Trophoblast cell (in vitro differentiated cells and primary cell): ENCODE measurements at regions not wholly inside any gene's neighbourhood (a gene's known extent, or its start where the extent isn't known, plus 50 kb on each side); places are given as distances from the start of the nearest gene placed in this dataset.

Source experiments
- DNase-seq, 2 donors: peaks; one replicate each; pipeline ENCODE4 v3.0.0-alpha.2; 2016
- H2AFZ ChIP-seq: 2 replicates; pipeline ENCODE4 v1.6.1; 2013; ENCODE audit warnings: low read length, moderate library complexity, mild to moderate bottlenecking; ENCODE audit not compliant: insufficient read depth, poor library complexity
- H2AK5ac ChIP-seq: 2 replicates; pipeline ENCODE4 v1.6.1; 2013; ENCODE audit warnings: mild to moderate bottlenecking, low read length
- H2BK120ac ChIP-seq: 2 replicates; pipeline ENCODE4 v1.6.1; 2013; ENCODE audit warnings: low read length, mild to moderate bottlenecking, moderate library complexity; ENCODE audit not compliant: insufficient read depth, poor library complexity
- H2BK12ac ChIP-seq: 2 replicates; pipeline ENCODE4 v1.6.1; 2013; ENCODE audit warnings: mild to moderate bottlenecking, low read length, moderate library complexity
- H2BK5ac ChIP-seq: 2 replicates; pipeline ENCODE4 v1.6.1; 2013; ENCODE audit warnings: low read length, low read depth, moderate library complexity, mild to moderate bottlenecking; ENCODE audit not compliant: poor library complexity
- H3K14ac ChIP-seq: 2 replicates; pipeline ENCODE4 v1.6.1; 2013; ENCODE audit warnings: mild to moderate bottlenecking, low read length
- H3K18ac ChIP-seq: 2 replicates; pipeline ENCODE4 v1.6.1; 2013; ENCODE audit warnings: mild to moderate bottlenecking, low read length
- H3K23ac ChIP-seq: 2 replicates; pipeline ENCODE4 v1.6.1; 2013; ENCODE audit warnings: low read length
- H3K27ac ChIP-seq: 2 replicates; pipeline ENCODE4 v1.5.1; 2013; ENCODE audit warnings: low read depth, mild to moderate bottlenecking, inconsistent platforms, low read length, moderate library complexity
- H3K27me3 ChIP-seq: 2 replicates; pipeline ENCODE4 v1.6.1; 2013; ENCODE audit warnings: inconsistent platforms, mild to moderate bottlenecking, low read length, moderate library complexity; ENCODE audit not compliant: insufficient read depth
- H3K36me3 ChIP-seq, 2 experiments: 1 replicate in 1 of 2; 2 replicates in 1 of 2; pipeline ENCODE4 v1.6.1; 2013; ENCODE audit warnings: low read length in 2 of 2, mild to moderate bottlenecking in 2 of 2, moderate library complexity in 1 of 2; ENCODE audit not compliant: insufficient read depth in 2 of 2, control insufficient read depth in 1 of 2
- H3K4ac ChIP-seq: 2 replicates; pipeline ENCODE4 v1.6.1; 2013; ENCODE audit warnings: low read depth, mild to moderate bottlenecking, low read length, moderate library complexity
- H3K4me1 ChIP-seq, 2 experiments: 1 replicate in 1 of 2; 2 replicates in 1 of 2; pipeline ENCODE4 v1.6.1; 2013; ENCODE audit warnings: low read length in 2 of 2, mild to moderate bottlenecking in 2 of 2, moderate library complexity in 1 of 2; ENCODE audit not compliant: insufficient read depth in 2 of 2, control insufficient read depth in 1 of 2
- H3K4me2 ChIP-seq: 2 replicates; pipeline ENCODE4 v1.6.1; 2013; ENCODE audit warnings: inconsistent platforms, mild to moderate bottlenecking, low read length, moderate library complexity
- H3K4me3 ChIP-seq: 2 replicates; pipeline ENCODE4 v1.5.1; 2013; ENCODE audit warnings: mild to moderate bottlenecking, low read depth, low read length, inconsistent platforms
- H3K79me1 ChIP-seq: one replicate; pipeline ENCODE4 v1.6.1; 2013; ENCODE audit warnings: low read length
- H3K79me2 ChIP-seq: 2 replicates; pipeline ENCODE4 v1.6.1; 2013; ENCODE audit warnings: low read length, mild to moderate bottlenecking; ENCODE audit not compliant: control insufficient read depth, insufficient read depth, poor library complexity
- H3K9ac ChIP-seq: 2 replicates; pipeline ENCODE4 v1.6.1; 2013; ENCODE audit warnings: mild to moderate bottlenecking, low read length
- H3K9me3 ChIP-seq: 2 replicates; pipeline ENCODE4 v1.6.1; 2013; ENCODE audit warnings: low read depth, mild to moderate bottlenecking, control low read depth, inconsistent platforms, low read length; ENCODE audit not compliant: insufficient read depth
- H4K12ac ChIP-seq: 2 replicates; pipeline ENCODE4 v1.6.1; 2013; ENCODE audit warnings: low read depth, mild to moderate bottlenecking, low read length, moderate library complexity
- H4K8ac ChIP-seq: 2 replicates; pipeline ENCODE4 v1.6.1; 2013; ENCODE audit warnings: low read depth, mild to moderate bottlenecking, low read length, moderate library complexity
- H4K91ac ChIP-seq: one replicate; pipeline ENCODE4 v1.6.1; 2013; ENCODE audit warnings: low read depth, mild to moderate bottlenecking, low read length, moderate library complexity
- WGBS: extraction: QIAGEN DNeasy Blood & Tissue Kit; methylation state at CpG from one replicate; pipeline ENCODE4 v1.1.7; 2013; ENCODE audit warnings: missing lambda C conversion rate; ENCODE audit not compliant: insufficient read length, insufficient coverage; ENCODE audit errors: extremely low coverage; 5-methylcytosine and 5-hydroxymethylcytosine counted together

GRCh38 chr12:126998031-126998430 lies 1268.9 kb upstream of the TMEM132C start:
- Histone ChIP-seq H2AFZ (no peak overlapping the region), H4K8ac (no peak overlapping the region), H3K36me3 (no peaks in the 10 kb centered on the region), H2BK120ac (no peak overlapping the region), H3K79me1 (no peaks in the 10 kb centered on the region), H3K14ac (no peak overlapping the region), H3K4me3 (no peak overlapping the region), H4K12ac (no peak overlapping the region), H2BK5ac (no peak overlapping the region), H4K91ac (no peak overlapping the region), H3K4ac (no peak overlapping the region), H3K4me2 (no peak overlapping the region), H3K23ac (no peak overlapping the region), H2BK12ac (no peak overlapping the region), H3K9me3 (no peaks in the 10 kb centered on the region), H3K18ac (no peak overlapping the region), H3K27me3 (no peaks in the 10 kb centered on the region), H3K4me1 (no peaks in the 10 kb centered on the region), H3K27ac (no peak overlapping the region), H3K79me2 (no peaks in the 10 kb centered on the region), H2AK5ac (no peak overlapping the region), H3K9ac (no peak overlapping the region)
- DNase-seq, result no peak
- no CpG with 5 or more reads among the region's 4 CpGs for WGBS

GRCh38 chr12:126998747-126999285 lies 1268.2 kb upstream of the TMEM132C start:
- H3K9ac ChIP-seq, result no peak overlapping the region
- H4K12ac ChIP-seq, result no peak overlapping the region
- H3K9me3 ChIP-seq, result no peaks in the 10 kb centered on the region
- H2AK5ac ChIP-seq, result no peak overlapping the region
- no peak overlapping the region for H4K91ac ChIP-seq
- no peak overlapping the region for H3K4me3 ChIP-seq
- H2AFZ ChIP-seq, result no peak overlapping the region
- no CpG with 5 or more reads among the region's 10 CpGs for WGBS
- no peak overlapping the region for H3K14ac ChIP-seq
- no peak overlapping the region for H2BK120ac ChIP-seq
- H2BK5ac ChIP-seq, result no peak overlapping the region
- no peak overlapping the region for H4K8ac ChIP-seq
- no peak overlapping the region for H3K27ac ChIP-seq
- H2BK12ac ChIP-seq, result no peak overlapping the region
- no peak overlapping the region for H3K4ac ChIP-seq
- no peaks in the 10 kb centered on the region for H3K79me2 ChIP-seq
- H3K18ac ChIP-seq, result no peak overlapping the region
- no peaks in the 10 kb centered on the region for H3K27me3 ChIP-seq
- no peak overlapping the region for H3K23ac ChIP-seq
- no peak overlapping the region for H3K4me2 ChIP-seq
- H3K79me1 ChIP-seq, result no peaks in the 10 kb centered on the region
- no peaks in the 10 kb centered on the region for H3K4me1 ChIP-seq
- H3K36me3 ChIP-seq, result no peaks in the 10 kb centered on the region
- no peak for DNase-seq

- no peak overlapping the region for H3K9ac ChIP-seq
- no peak overlapping the region for H2BK12ac ChIP-seq
- H2AFZ ChIP-seq, result no peak overlapping the region
- H3K14ac ChIP-seq, result no peak overlapping the region
- H3K27ac ChIP-seq, result no peak overlapping the region
- no peak overlapping the region for H3K4me2 ChIP-seq
- H3K23ac ChIP-seq, result no peak overlapping the region
- no peak overlapping the region for H4K12ac ChIP-seq
- DNase-seq, result no peak
- no peak overlapping the region for H2BK120ac ChIP-seq
- H3K9me3 ChIP-seq, result no peaks in the 10 kb centered on the region
- H3K4ac ChIP-seq, result no peak overlapping the region
- H3K4me3 ChIP-seq, result no peak overlapping the region
- no peak overlapping the region for H2AK5ac ChIP-seq
- H4K8ac ChIP-seq, result no peak overlapping the region
- H3K27me3 ChIP-seq, result no peaks in the 10 kb centered on the region
- WGBS, result no CpG with 5 or more reads among the region's 5 CpGs
- H4K91ac ChIP-seq, result no peak overlapping the region
- no peak overlapping the region for H2BK5ac ChIP-seq
- no peak overlapping the region for H3K18ac ChIP-seq
- no peaks in the 10 kb centered on the region for H3K36me3 ChIP-seq
- H3K79me2 ChIP-seq, result no peaks in the 10 kb centered on the region
- no peaks in the 10 kb centered on the region for H3K79me1 ChIP-seq
- no peaks in the 10 kb centered on the region for H3K4me1 ChIP-seq
Observed at GRCh38 chr12:126999352-126999751, 1267.6 kb upstream of the TMEM132C start.

- H3K9ac ChIP-seq, result no peak overlapping the region
- WGBS, result no CpG with 5 or more reads among the region's 3 CpGs
- H3K14ac ChIP-seq, result no peak overlapping the region
- H3K4me3 ChIP-seq, result no peak overlapping the region
- H2BK5ac ChIP-seq, result no peak overlapping the region
- H3K79me1 ChIP-seq, result no peaks in the 10 kb centered on the region
- H3K18ac ChIP-seq, result no peak overlapping the region
- H2AK5ac ChIP-seq, result no peak overlapping the region
- no peak overlapping the region for H4K8ac ChIP-seq
- no peak overlapping the region for H2AFZ ChIP-seq
- no peak overlapping the region for H3K4ac ChIP-seq
- DNase-seq, result no peak
- H2BK12ac ChIP-seq, result no peak overlapping the region
- no peak overlapping the region for H3K4me2 ChIP-seq
- no peaks in the 10 kb centered on the region for H3K9me3 ChIP-seq
- no peaks in the 10 kb centered on the region for H3K79me2 ChIP-seq
- H3K27ac ChIP-seq, result no peak overlapping the region
- H2BK120ac ChIP-seq, result no peak overlapping the region
- H4K91ac ChIP-seq, result no peak overlapping the region
- H3K23ac ChIP-seq, result no peak overlapping the region
- H3K4me1 ChIP-seq, result no peaks in the 10 kb centered on the region
- H4K12ac ChIP-seq, result no peak overlapping the region
- H3K27me3 ChIP-seq, result no peaks in the 10 kb centered on the region
- no peaks in the 10 kb centered on the region for H3K36me3 ChIP-seq
Observed at GRCh38 chr12:127005406-127005805, 1261.6 kb upstream of the TMEM132C start.
